HG02885 (cell line): ENCODE measurements at regions not wholly inside any gene's neighbourhood (a gene's known extent, or its start where the extent isn't known, plus 50 kb on each side); places are given as distances from the start of the nearest gene placed in this dataset.

Experiments
- ATAC-seq: cut with Tn5 transposase; IDR thresholded peaks from one replicate; pipeline ENCODE4 v1.9.1; 2021; ENCODE audit warnings: mild to moderate bottlenecking; ENCODE audit not compliant: unreplicated experiment, poor library complexity

DNA sequence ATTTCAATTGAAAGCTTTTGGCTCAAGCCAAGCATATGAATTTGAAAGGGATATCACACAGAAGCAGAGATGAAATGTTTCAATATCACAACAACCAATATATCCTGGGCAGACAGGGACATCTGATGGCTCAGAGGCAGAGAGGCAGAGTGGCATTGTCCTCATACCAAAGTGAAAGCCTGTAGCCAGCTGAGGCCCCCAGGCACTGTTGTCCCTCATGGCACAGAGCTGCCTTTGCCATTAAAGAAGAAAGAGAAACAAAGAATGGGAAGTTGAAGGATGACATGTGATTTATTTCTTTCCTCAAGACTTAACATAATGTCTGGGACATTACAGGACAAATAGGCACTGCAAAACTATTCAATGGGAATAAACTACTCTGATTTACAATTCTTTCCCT, 504.3 kb upstream of the PCDH15 start:
- no peak for ATAC-seq

DNA sequence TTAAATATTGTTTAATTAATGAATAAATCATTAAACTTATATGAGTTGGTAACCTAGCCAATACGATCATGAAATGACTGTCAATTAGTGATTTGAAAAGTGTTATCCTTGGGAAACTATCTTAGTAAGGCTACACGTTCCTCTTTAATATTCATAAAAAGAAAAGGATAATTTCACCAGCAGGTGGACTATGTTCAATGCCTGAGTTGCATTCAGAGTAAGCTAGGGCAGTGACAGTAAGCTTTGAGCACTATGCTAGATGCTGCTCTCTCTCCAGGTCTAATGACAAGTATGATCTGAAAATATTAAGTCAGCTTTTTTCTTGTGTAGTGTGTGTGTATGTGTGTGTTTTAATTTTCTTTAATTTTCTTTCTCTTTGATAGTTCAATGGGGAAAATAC, 486.3 kb upstream of the PCDH15 start:
- ATAC-seq, result no peak

DNA sequence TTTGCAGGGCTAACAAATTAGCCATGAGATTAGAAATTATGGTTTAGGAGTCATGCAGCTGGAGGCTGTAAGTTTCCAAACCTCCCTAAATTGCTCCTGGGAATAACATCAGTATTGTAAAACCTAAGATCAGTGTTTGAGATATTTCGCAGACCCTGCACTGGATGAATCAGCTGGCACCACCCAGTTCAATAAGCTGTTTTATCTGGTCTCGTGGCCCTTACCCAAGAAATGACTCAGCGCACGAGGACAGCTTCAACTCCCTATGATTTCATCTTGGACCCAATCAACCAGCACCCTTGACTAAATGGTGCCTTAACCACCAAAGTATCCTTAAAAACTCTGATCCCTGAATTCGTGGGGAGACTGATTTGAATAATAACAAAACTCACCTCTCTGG, 482.0 kb upstream of the PCDH15 start:
- no peak for ATAC-seq

DNA sequence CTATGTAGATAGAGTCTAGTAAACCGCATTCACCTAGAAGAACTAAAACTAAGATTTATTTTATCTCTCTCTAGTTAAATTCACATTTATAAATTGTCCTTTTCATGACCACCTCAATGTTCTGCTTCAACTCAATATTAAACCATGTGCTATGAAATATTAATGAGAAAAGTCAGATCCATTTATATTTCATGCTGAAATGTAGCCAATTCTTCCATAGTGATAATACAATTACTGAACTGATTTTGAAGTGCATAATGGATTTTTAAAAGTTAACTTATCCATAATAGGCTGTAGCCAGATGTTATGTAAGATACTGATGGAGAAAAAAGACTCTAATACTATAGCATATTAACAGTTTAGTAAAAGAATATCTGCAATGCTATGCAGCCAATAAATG, 479.7 kb upstream of the PCDH15 start:
- ATAC-seq, result no peak

- ATAC-seq, result no peak
Observed at GRCh38 chr10:55277549-55277948, 476.5 kb upstream of the PCDH15 start.

DNA sequence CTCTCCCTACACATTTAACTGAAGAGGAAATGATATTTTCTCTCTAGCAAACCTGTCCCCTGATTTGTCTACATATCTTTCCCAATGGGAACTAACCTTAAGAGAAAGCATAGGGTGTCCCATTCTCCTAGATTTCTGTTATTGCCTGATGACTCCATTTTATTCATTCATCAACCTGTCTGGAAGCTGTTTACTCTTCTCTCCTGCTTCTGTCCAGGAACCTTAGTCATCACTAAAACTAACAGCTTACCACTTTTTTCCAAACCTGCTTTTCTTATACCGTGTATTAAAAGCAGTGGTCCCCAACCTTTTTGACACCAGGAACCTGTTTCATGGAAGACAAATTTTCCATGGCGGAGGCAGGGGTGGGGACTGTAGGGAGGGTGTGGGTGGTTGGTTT, 473.3 kb upstream of the PCDH15 start:
- ATAC-seq, result no peak

- no peak for ATAC-seq
Observed at GRCh38 chr10:55273946-55274345, 472.9 kb upstream of the PCDH15 start.

DNA sequence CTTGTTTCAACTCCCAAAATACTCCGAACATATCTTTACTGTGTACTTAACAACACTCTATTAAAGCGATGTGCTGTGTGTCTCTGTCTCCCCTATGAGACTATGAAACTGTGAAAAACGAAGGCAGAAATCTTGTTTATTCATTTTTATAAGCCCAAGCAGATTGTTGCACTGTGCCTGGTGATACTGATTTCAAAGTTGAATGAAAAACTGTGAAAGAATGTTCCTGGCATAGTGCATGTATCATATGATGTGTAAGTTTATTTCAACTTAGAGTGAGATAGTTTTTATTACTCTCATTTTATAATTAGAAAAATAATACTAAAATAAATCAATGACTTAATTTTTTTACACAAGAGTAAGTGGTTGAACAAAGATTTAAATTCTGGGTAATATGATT, 471.9 kb upstream of the PCDH15 start:
- no peak for ATAC-seq

DNA sequence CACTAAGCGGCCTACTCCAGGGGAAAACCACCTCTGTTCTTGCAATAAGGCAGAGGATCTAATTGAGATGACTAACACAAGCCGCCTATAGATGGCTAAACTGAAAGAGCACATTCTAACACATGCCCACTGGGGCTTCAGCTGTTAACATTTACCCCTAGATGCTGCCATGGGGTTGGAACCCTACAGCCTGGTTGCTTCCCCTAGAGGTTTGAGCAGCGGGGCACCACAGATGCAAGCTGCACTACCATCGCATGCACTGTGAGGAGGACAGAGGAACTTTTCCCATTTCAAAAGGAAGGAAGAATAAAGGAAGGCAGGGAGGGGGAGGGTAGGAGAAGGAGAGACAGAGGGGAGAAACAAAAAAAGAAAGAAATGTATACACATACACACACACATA, 465.8 kb upstream of the PCDH15 start:
- no peak for ATAC-seq

GRCh38 chr10:55263327-55263726, 462.3 kb upstream of the PCDH15 start:
- ATAC-seq, result no peak

DNA sequence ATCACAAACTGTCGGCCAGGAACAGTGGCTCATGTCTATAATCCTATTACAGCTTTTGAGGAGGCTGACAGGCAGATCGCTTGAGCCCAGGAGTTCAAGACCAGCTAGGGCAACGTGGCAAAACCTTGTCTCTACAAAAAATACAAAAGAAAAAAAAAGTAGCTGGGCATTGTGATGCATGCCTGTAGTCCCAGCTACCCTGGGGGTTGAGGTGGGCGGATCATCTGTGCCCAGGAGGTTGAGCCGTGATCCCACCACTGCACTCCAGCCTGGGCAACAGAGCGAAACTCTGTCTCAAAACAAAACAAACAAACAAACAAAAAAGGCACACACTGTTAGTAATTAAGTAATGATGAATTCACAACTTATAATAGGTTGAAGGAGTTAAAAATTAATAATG, 441.5 kb upstream of the PCDH15 start:
- no peak for ATAC-seq

- no peak for ATAC-seq
Observed at GRCh38 chr10:55237462-55237861, 436.4 kb upstream of the PCDH15 start.

GRCh38 chr10:55233505-55233904, 432.5 kb upstream of the PCDH15 start:
- peak; percentile 98 for ATAC-seq

GRCh38 chr10:55233090-55233489, 432.1 kb upstream of the PCDH15 start:
- ATAC-seq, result peak; percentile 53

- ATAC-seq, result peak; percentile 52
Observed at GRCh38 chr10:55232553-55232952, 431.5 kb upstream of the PCDH15 start.

DNA sequence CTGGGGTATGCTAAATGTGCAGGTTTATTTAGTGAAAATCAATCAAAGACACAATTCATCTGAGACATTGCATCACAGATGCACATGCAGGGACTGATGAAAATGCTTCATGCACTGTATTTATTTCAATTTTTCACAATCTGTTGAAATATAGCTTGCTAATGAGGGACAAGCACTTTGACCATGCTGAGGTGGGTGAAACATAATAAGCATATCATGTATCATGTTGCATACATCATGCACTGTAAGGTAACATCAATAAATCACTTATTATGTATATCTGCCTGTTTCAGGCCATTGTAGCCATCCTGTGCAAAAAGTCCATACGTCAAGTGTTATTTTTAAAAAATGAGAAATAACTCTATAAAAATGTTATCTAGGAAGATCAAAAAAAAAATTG, 426.9 kb upstream of the PCDH15 start:
- ATAC-seq, result no peak

DNA sequence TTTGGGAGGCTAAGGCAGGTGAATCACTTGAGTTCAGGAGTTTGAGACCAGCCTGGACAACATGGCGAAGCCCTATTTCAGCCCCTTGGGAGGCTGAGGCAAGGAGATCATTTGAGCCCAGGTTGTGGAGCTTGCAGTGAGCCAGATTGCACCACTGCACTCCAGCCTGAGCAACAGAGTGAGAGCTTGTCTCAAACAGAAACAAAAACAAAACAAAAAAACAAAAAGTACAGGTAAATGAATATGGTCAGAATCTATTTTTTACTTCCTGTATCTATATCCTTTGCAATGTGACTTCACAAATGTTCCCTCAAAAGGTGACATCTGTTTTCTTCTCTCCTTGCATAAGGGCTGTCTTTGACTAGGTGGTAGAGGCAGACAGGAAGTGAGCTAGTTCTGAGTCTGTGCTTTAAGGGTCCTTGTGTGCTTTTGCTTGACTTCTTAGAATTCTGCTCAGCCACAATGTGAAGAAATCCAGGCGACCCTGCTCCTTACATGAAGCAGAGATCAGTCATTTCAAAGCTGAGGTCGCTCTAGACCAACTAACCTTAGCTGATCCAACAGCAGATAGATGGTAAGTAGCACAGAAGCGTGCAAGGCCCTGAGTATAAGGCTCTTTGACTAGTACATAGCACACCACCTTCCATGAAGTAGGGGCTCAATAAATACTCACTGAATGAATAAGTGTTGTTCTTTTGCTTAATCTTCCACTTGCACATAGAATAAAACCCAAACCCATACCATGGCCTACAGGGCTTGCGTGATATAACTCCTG, 423.2 kb upstream of the PCDH15 start:
- ATAC-seq, result peak; percentile 79

DNA sequence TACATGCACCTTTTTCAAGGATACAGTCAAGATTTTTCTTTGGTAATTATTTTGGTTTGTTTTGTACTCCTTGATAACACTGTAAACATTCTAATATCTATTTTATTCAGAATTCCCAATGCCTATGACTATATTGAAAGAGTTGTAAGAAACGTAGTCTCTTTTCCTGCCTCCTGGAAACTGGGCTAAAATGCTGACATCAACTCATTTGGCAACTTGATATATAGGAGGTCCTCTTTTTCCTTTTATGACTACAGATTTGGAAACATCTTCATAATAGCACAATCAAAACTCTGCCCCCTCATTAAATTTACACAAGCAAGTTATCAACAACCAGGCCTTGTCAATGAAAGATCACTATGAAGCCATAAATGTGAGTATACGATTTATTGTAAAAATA, 422.3 kb upstream of the PCDH15 start:
- no peak for ATAC-seq

GRCh38 chr10:55220975-55221374, 419.9 kb upstream of the PCDH15 start:
- ATAC-seq, result no peak

DNA sequence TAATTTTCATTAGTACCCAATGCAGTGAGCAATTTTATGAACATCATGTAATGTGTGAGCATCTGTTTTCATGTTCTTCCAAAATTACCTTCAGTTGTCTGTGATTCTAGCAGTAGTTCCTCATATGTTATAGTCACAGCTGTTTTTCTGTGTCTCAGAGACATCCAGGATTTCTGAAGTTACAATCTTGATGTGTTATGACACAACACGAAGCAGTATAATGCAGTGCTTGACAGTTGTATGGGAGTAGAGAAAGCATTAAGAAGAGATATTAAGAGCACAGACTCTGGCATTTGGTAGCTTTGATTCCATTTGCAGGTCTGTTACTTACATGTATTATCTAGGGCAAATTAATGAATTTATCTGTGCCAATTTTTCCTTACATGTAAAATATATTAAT, 414.7 kb upstream of the PCDH15 start:
- ATAC-seq, result no peak

GRCh38 chr10:55214608-55215007, 413.6 kb upstream of the PCDH15 start:
- no peak for ATAC-seq

DNA sequence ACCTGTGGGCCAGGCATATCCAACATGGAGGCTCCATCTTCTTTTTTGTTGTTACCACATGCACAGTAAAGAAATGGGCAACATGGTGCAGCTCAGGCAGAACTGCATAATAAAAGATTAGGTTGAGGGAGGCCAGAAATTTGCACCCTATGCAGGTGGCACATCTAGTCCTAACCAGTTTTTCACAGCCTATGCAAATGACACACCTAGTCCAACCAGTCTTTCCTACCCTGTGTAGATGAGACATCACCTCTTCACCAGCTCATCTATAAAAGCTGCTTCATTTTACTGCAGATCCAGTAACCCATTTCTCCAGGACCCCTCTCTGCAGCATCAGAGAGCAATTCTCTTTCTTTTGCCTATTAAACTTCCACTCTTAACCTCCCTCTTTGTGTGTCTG, 411.0 kb upstream of the PCDH15 start:
- ATAC-seq, result no peak

DNA sequence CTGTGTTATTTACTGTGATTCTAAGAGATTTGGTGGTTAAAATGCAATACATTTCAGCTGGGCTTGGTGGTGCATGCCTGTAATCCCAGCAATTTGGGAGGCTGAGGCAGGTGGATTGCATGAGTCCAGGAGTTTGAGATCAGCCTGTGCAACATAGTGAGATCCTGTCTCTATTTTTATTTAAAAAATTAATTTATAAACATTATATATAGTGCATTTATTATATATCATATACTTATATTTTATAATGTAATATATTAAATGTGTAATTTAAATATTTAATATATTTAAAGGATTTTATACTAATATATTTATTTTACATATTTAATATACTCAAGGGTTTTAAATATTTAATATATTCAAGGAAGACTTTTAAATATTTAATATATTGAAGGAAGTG, 402.8 kb upstream of the PCDH15 start:
- no peak for ATAC-seq
